H9 (cell line): ENCODE measurements at regions not wholly inside any gene's neighbourhood (a gene's known extent, or its start where the extent isn't known, plus 50 kb on each side); places are given as distances from the start of the nearest gene placed in this dataset.

ENCODE experiments used
- DNase-seq: peaks from one replicate; pipeline ENCODE4 v3.0.0-alpha.2; 2017
- H2AFZ ChIP-seq: one replicate; pipeline ENCODE4 v1.6.1; 2013; ENCODE audit warnings: mild to moderate bottlenecking, low read length, control low read depth, moderate library complexity
- H2AK5ac ChIP-seq: 2 replicates; pipeline ENCODE4 v1.6.1; 2013; ENCODE audit warnings: low read length, control low read depth, mixed read lengths; ENCODE audit not compliant: insufficient read length
- H2BK120ac ChIP-seq: one replicate; pipeline ENCODE4 v1.6.1; 2013; ENCODE audit warnings: low read depth, mild to moderate bottlenecking, low read length, control low read depth, inconsistent platforms; ENCODE audit not compliant: poor library complexity, severe bottlenecking
- H2BK12ac ChIP-seq: 2 replicates; pipeline ENCODE4 v1.6.1; 2013; ENCODE audit warnings: low read length, control low read depth, mixed read lengths, low read depth; ENCODE audit not compliant: insufficient read length
- H2BK15ac ChIP-seq: 2 replicates; pipeline ENCODE4 v1.6.1; 2013; ENCODE audit warnings: low read depth, low read length, control low read depth
- H2BK20ac ChIP-seq: one replicate; pipeline ENCODE4 v1.6.1; 2013; ENCODE audit warnings: low read depth, mild to moderate bottlenecking, low read length, control low read depth, inconsistent platforms; ENCODE audit not compliant: poor library complexity, severe bottlenecking
- H2BK5ac ChIP-seq: 2 replicates; pipeline ENCODE4 v1.6.1; 2013; ENCODE audit warnings: low read length, control low read depth, mixed read lengths; ENCODE audit not compliant: insufficient read length
- H3K14ac ChIP-seq: 2 replicates; pipeline ENCODE4 v1.6.1; 2013; ENCODE audit warnings: low read length, control low read depth; ENCODE audit not compliant: insufficient read depth
- H3K18ac ChIP-seq: 2 replicates; pipeline ENCODE4 v1.6.1; 2013; ENCODE audit warnings: low read depth, mild to moderate bottlenecking, mixed read lengths, low read length, control low read depth; ENCODE audit not compliant: insufficient read length
- H3K23ac ChIP-seq: 2 replicates; pipeline ENCODE4 v1.6.1; 2013; ENCODE audit warnings: low read length, control low read depth, mixed read lengths, low read depth; ENCODE audit not compliant: insufficient read length
- H3K23me2 ChIP-seq: 2 replicates; pipeline ENCODE4 v1.6.1; 2013; ENCODE audit warnings: low read depth, mild to moderate bottlenecking, mixed read lengths, low read length, control low read depth; ENCODE audit not compliant: insufficient read length, poor library complexity, severe bottlenecking
- H3K27ac ChIP-seq: 2 replicates; pipeline ENCODE4 v1.5.1; 2013; ENCODE audit warnings: low read length, control low read depth, mixed read lengths, low read depth; ENCODE audit not compliant: insufficient read length
- H3K27me3 ChIP-seq: 2 replicates; pipeline ENCODE4 v1.6.1; 2013; ENCODE audit warnings: low read length, control low read depth, inconsistent platforms; ENCODE audit not compliant: insufficient read depth
- H3K4ac ChIP-seq: 2 replicates; pipeline ENCODE4 v1.6.1; 2013; ENCODE audit warnings: low read depth, mild to moderate bottlenecking, control low read depth, inconsistent platforms, low read length, moderate library complexity
- H3K4me1 ChIP-seq: 2 replicates; pipeline ENCODE4 v1.6.1; 2013; ENCODE audit warnings: low read length, control low read depth, inconsistent platforms; ENCODE audit not compliant: insufficient read depth
- H3K4me2 ChIP-seq: 2 replicates; pipeline ENCODE4 v1.6.1; 2013; ENCODE audit warnings: low read length, control low read depth, mixed read lengths; ENCODE audit not compliant: insufficient read length, insufficient read depth
- H3K56ac ChIP-seq: 2 replicates; pipeline ENCODE4 v1.6.1; 2013; ENCODE audit warnings: low read depth, mild to moderate bottlenecking, mixed read lengths, low read length, control low read depth; ENCODE audit not compliant: insufficient read length
- H3K79me1 ChIP-seq: 2 replicates; pipeline ENCODE4 v1.6.1; 2013; ENCODE audit warnings: low read depth, mild to moderate bottlenecking, moderate library complexity, low read length, control low read depth, inconsistent platforms; ENCODE audit not compliant: insufficient read depth, poor library complexity, severe bottlenecking
- H3K79me2 ChIP-seq: 2 replicates; pipeline ENCODE4 v1.6.1; 2013; ENCODE audit warnings: low read length, control low read depth, inconsistent platforms; ENCODE audit not compliant: insufficient read depth
- H3K9ac ChIP-seq: 2 replicates; pipeline ENCODE4 v1.6.1; 2013; ENCODE audit warnings: low read length, control low read depth, mixed read lengths; ENCODE audit not compliant: insufficient read length; ENCODE audit errors: extremely low read depth
- H3K9me3 ChIP-seq: one replicate; pipeline ENCODE4 v1.6.1; 2013; ENCODE audit warnings: low read depth, low read length, inconsistent platforms; ENCODE audit not compliant: control insufficient read depth
- H3T11ph ChIP-seq: one replicate; pipeline ENCODE4 v1.6.1; 2013; ENCODE audit warnings: mild to moderate bottlenecking, low read length, control low read depth, inconsistent platforms
- H4K20me1 ChIP-seq: one replicate; pipeline ENCODE4 v1.6.1; 2013; ENCODE audit not compliant: control insufficient read depth, insufficient read length, insufficient read depth
- H4K5ac ChIP-seq: 2 replicates; pipeline ENCODE4 v1.6.1; 2013; ENCODE audit warnings: low read depth, mild to moderate bottlenecking, mixed read lengths, low read length, control low read depth; ENCODE audit not compliant: insufficient read length
- H4K8ac ChIP-seq: replicated peaks from 2 replicates; pipeline ENCODE4 v1.6.1; 2013; ENCODE audit warnings: low read length, control low read depth, mixed read lengths, low read depth; ENCODE audit not compliant: insufficient read length
- H4K91ac ChIP-seq: 2 replicates; pipeline ENCODE4 v1.6.1; 2013; ENCODE audit warnings: low read depth, mild to moderate bottlenecking, moderate library complexity, mixed read lengths, low read length, control low read depth; ENCODE audit not compliant: insufficient read length
- H3K27ac Mint-ChIP-seq, 3 experiments: 2 replicates in 2 of 3; 3 replicates in 1 of 3; pipeline ENCODE4 v1.8.0; 2020 to 2021; ENCODE audit warnings: mixed read lengths in 3 of 3, mild to moderate bottlenecking in 1 of 3, moderate library complexity in 1 of 3
- H3K27me3 Mint-ChIP-seq: 2 replicates; pipeline ENCODE4 v1.8.0; 2021; ENCODE audit warnings: low read depth, mild to moderate bottlenecking, moderate library complexity, mixed read lengths
- H3K36me3 Mint-ChIP-seq, 3 experiments: 2 replicates in 2 of 3; 3 replicates in 1 of 3; pipeline ENCODE4 v1.8.0; 2020 to 2021; ENCODE audit warnings: low read depth in 3 of 3, mixed read lengths in 3 of 3; ENCODE audit not compliant: insufficient read depth in 1 of 3
- H3K4me1 Mint-ChIP-seq, 2 experiments: 2 replicates each; pipeline ENCODE4 v1.8.0; 2020; ENCODE audit warnings: mixed read lengths in 2 of 2
- H3K4me3 Mint-ChIP-seq, 2 experiments: 2 replicates in 1 of 2; 3 replicates in 1 of 2; pipeline ENCODE4 v1.8.0; 2020 to 2021; ENCODE audit warnings: mild to moderate bottlenecking in 2 of 2, mixed read lengths in 2 of 2, moderate library complexity in 1 of 2
- H3K9me3 Mint-ChIP-seq, 2 experiments: 2 replicates in 1 of 2; 3 replicates in 1 of 2; pipeline ENCODE4 v1.8.0; 2020; ENCODE audit warnings: mild to moderate bottlenecking in 2 of 2, mixed read lengths in 2 of 2, moderate library complexity in 1 of 2
- CTCF ChIP-seq: fragments of 200-600 bp; sonication (generic); conservative IDR thresholded peaks from 3 replicates; pipeline ENCODE4 v1.8.0; 2021; ENCODE audit warnings: antibody characterized with exemption, mild to moderate bottlenecking
- WGBS: extraction: QIAGEN DNeasy Blood & Tissue Kit; methylation state at CpG from one replicate; pipeline ENCODE4 v1.1.7; 2013; ENCODE audit warnings: missing lambda C conversion rate, low lambda C conversion rate, mixed read lengths; ENCODE audit not compliant: insufficient read length; ENCODE audit errors: extremely low coverage; 5-methylcytosine and 5-hydroxymethylcytosine counted together

GRCh38 chr2:2466534-2466933 is 135.5 kb upstream of the MYT1L start:
- H3K18ac ChIP-seq: no peak overlapping the region
- H2BK15ac ChIP-seq: no peak overlapping the region
- no peak overlapping the region for H2BK20ac ChIP-seq
- no peak for TF ChIP-seq CTCF
- H3K56ac ChIP-seq: no peak overlapping the region
- no peak overlapping the region for H2BK120ac ChIP-seq
- H3K23ac ChIP-seq: no peak overlapping the region
- no peak overlapping the region for H3K4me2 ChIP-seq
- no peak overlapping the region for H4K8ac ChIP-seq
- H2AFZ ChIP-seq: no peak overlapping the region
- no peak overlapping the region for H3K14ac ChIP-seq
- no peaks in the 10 kb centered on the region for H4K20me1 ChIP-seq
- no peaks in the 10 kb centered on the region for H3K79me1 ChIP-seq
- Mint-ChIP-seq H3K27me3 (peaks cover 2% of the 10 kb centered on the region; the same call in 1 of the 2 replicates), H3K4me1 (peaks cover 0 to under 1% of the 10 kb centered on the region in 2 experiments; a peak in 1 of 4 replicates), H3K9me3 (no peaks in the 10 kb centered on the region), H3K4me3 (no peak overlapping the region), H3K36me3 (no peaks in the 10 kb centered on the region), H3K27ac (no peak overlapping the region)
- no peak overlapping the region for H3K9ac ChIP-seq
- DNase-seq: no peak
- H3T11ph ChIP-seq: no peak overlapping the region
- WGBS: no CpG with 5 or more reads among the region's 9 CpGs
- H3K23me2 ChIP-seq: peaks cover 3% of the 10 kb centered on the region
- no peaks in the 10 kb centered on the region for H3K4me1 ChIP-seq
- no peaks in the 10 kb centered on the region for H3K27me3 ChIP-seq
- no peak overlapping the region for H2BK5ac ChIP-seq
- no peak overlapping the region for H2BK12ac ChIP-seq
- no peak overlapping the region for H3K4ac ChIP-seq
- no peak overlapping the region for H4K91ac ChIP-seq
- H3K27ac ChIP-seq: no peak overlapping the region
- H3K79me2 ChIP-seq: no peaks in the 10 kb centered on the region
- H4K5ac ChIP-seq: no peak overlapping the region
- no peaks in the 10 kb centered on the region for H3K9me3 ChIP-seq
- no peak overlapping the region for H2AK5ac ChIP-seq
